HCT116 (cell line): ENCODE measurements at regions not wholly inside any gene's neighbourhood (a gene's known extent, or its start where the extent isn't known, plus 50 kb on each side); places are given as distances from the start of the nearest gene placed in this dataset.

ENCODE experiments used
- ATAC-seq: fragments of 200-7000 bp; cut with Tn5 transposase; 2 replicates; pipeline ENCODE4 v1.9.1; 2020; ENCODE audit warnings: mild to moderate bottlenecking, moderate library complexity
- BruUV-seq: library from RNA; stranded (reverse); fragments of 400-500 nt; replicated peaks from 2 replicates; lab custom pipeline; 2021; lab: Mats Ljungman, UMichigan
- CTCF ChIA-PET: fragments of 300-600 bp; sonication (Branson Sonifier 250); formaldehyde crosslinking; loops from one replicate; lab custom pipeline; 2021; ENCODE audit warnings: antibody characterized with exemption; lab: Charles Lee
- POLR2A ChIA-PET: fragments of 300-600, 350-600 bp; sonication (Branson Sonifier 250); formaldehyde crosslinking; loops from one replicate; lab custom pipeline; 2021; ENCODE audit warnings: antibody characterized with exemption; lab: Charles Lee
- RAD21 ChIA-PET, 2 experiments: fragments of 300-600 bp; sonication (Branson Sonifier 250); formaldehyde crosslinking; loops; one replicate each; lab custom pipeline; 2023; ENCODE audit warnings: low total read pairs in 2 of 2; ENCODE audit not compliant: uncharacterized antibody in 2 of 2, unreplicated experiment in 2 of 2, low non-redundant PET in 1 of 2; lab: Charles Lee
- DNase-seq: peaks from one replicate; pipeline ENCODE4 v3.0.0-alpha.2; 2010; ENCODE audit warnings: low read depth, low spot score
- H2AFZ ChIP-seq: fragments of 200-600 bp; shearing (Covaris generic), sonication (generic); 2 replicates; pipeline ENCODE4 v1.6.1; 2017; ENCODE audit warnings: low read depth, mixed run types, mixed read lengths, antibody characterized with exemption, low read length; ENCODE audit not compliant: poor library complexity, severe bottlenecking
- H3K27ac ChIP-seq: 2 replicates; pipeline ENCODE4 v1.5.1; 2012; ENCODE audit warnings: low read depth, low read length
- H3K27me3 ChIP-seq: fragments of 200-600 bp; sonication (generic); 2 replicates; pipeline ENCODE4 v1.6.1; 2016; ENCODE audit warnings: mixed run types, low read length, mixed read lengths; ENCODE audit not compliant: insufficient read depth
- H3K36me3 ChIP-seq, 2 experiments: fragments of 200-500 bp in 1 of 2; fragments of 200-600 bp in 1 of 2; sonication (Bioruptor generic) in 1 of 2; sonication (generic) in 1 of 2; 2 replicates each; pipeline versions ENCODE4 v1.5.1 to v1.6.1; 2014 to 2016; ENCODE audit warnings: low read length in 2 of 2, inconsistent platforms in 1 of 2, mixed read lengths in 1 of 2, mixed run types in 1 of 2; ENCODE audit not compliant: insufficient read depth in 2 of 2, control insufficient read depth in 1 of 2
- H3K4me1 ChIP-seq, 2 experiments: fragments of 200-600 bp in 1 of 2; sonication (generic) in 1 of 2; 2 replicates each; pipeline versions ENCODE4 v1.5.1 to v1.6.1; 2012 to 2017; ENCODE audit warnings: low read length in 2 of 2, inconsistent platforms in 1 of 2, mild to moderate bottlenecking in 1 of 2, mixed read lengths in 1 of 2, mixed run types in 1 of 2, moderate library complexity in 1 of 2; ENCODE audit not compliant: insufficient read depth in 2 of 2, control insufficient read depth in 1 of 2
- H3K4me2 ChIP-seq: fragments of 200-600 bp; sonication (generic); 2 replicates; pipeline ENCODE4 v1.6.1; 2017; ENCODE audit warnings: mixed run types, low read length, mixed read lengths
- H3K4me3 ChIP-seq, 2 experiments: fragments of 200-600 bp in 1 of 2; sonication (generic) in 1 of 2; replicated peaks in 1 of 2; 2 replicates each; pipeline ENCODE4 v1.5.1; 2011 to 2016; ENCODE audit warnings: low read length in 2 of 2, control low read depth in 1 of 2, low read depth in 1 of 2, mild to moderate bottlenecking in 1 of 2, mixed read lengths in 1 of 2, mixed run types in 1 of 2
- H3K79me2 ChIP-seq: fragments of 200-600 bp; sonication (generic); 2 replicates; pipeline ENCODE4 v1.6.1; 2017; ENCODE audit warnings: mild to moderate bottlenecking, mixed run types, low read length, moderate library complexity, mixed read lengths; ENCODE audit not compliant: insufficient read depth
- H3K9ac ChIP-seq: fragments of 200-600 bp; sonication (generic); 2 replicates; pipeline ENCODE4 v1.6.1; 2016; ENCODE audit warnings: low read length, mixed read lengths
- H3K9me2 ChIP-seq: fragments of 200-600 bp; sonication (generic), shearing (Covaris generic); 2 replicates; pipeline ENCODE4 v1.6.1; 2017; ENCODE audit warnings: mixed run types, mild to moderate bottlenecking, moderate library complexity; ENCODE audit not compliant: insufficient read depth
- H3K9me3 ChIP-seq, 2 experiments: fragments of 200-500 bp in 1 of 2; fragments of 200-600 bp in 1 of 2; sonication (Bioruptor generic) in 1 of 2; sonication (generic) in 1 of 2; 2 replicates each; pipeline ENCODE4 v1.6.1; 2014 to 2017; ENCODE audit warnings: low read length in 2 of 2, mixed read lengths in 2 of 2, inconsistent platforms in 1 of 2, low read depth in 1 of 2, mild to moderate bottlenecking in 1 of 2, mixed run types in 1 of 2, moderate library complexity in 1 of 2; ENCODE audit not compliant: control insufficient read depth in 1 of 2, insufficient read depth in 1 of 2
- H4K20me1 ChIP-seq: fragments of 200-600 bp; sonication (generic), shearing (Covaris generic); 2 replicates; pipeline ENCODE4 v1.6.1; 2017; ENCODE audit warnings: mixed run types, mild to moderate bottlenecking, moderate library complexity; ENCODE audit not compliant: insufficient read depth
- ATF3 ChIP-seq: IDR thresholded peaks from 2 replicates; pipeline ENCODE4 v1.6.1; 2012
- CBX3 ChIP-seq: IDR thresholded peaks from 2 replicates; pipeline ENCODE4 v1.6.1; 2012; ENCODE audit warnings: low read depth
- CEBPB ChIP-seq: IDR thresholded peaks from 2 replicates; pipeline ENCODE4 v1.6.1; 2012; ENCODE audit warnings: low read depth
- CTCF ChIP-seq, 3 experiments: fragments of 200-600 bp in 1 of 3; sonication (generic) in 1 of 3; IDR thresholded peaks in 2 of 3; conservative IDR thresholded peaks in 1 of 3; 2 replicates each; pipeline ENCODE4 v1.5.1; 2012 to 2017; ENCODE audit warnings: low read depth in 2 of 3, low read length in 2 of 3, antibody characterized with exemption in 1 of 3, borderline replicate concordance in 1 of 3, control low read depth in 1 of 3, mild to moderate bottlenecking in 1 of 3, mixed read lengths in 1 of 3, mixed run types in 1 of 3, moderate library complexity in 1 of 3; ENCODE audit not compliant: insufficient read depth in 1 of 3
- EGR1 ChIP-seq: IDR thresholded peaks from 2 replicates; pipeline ENCODE4 v1.6.1; 2012; ENCODE audit warnings: low read depth
- EZH2phosphoT487 ChIP-seq: fragments of 200-600 bp; IDR thresholded peaks from 2 replicates; pipeline ENCODE4 v1.6.1; 2018; ENCODE audit warnings: antibody characterized with exemption, borderline replicate concordance
- FOSL1 ChIP-seq: IDR thresholded peaks from 2 replicates; pipeline ENCODE4 v1.6.1; 2012; ENCODE audit warnings: low read depth
- JUND ChIP-seq: IDR thresholded peaks from 2 replicates; pipeline ENCODE4 v1.6.1; 2012
- POLR2A ChIP-seq: IDR thresholded peaks from 2 replicates; pipeline ENCODE4 v1.7.0; 2011; ENCODE audit warnings: borderline replicate concordance; ENCODE audit not compliant: insufficient read depth, insufficient read length; ENCODE audit errors: extremely low read depth
- POLR2AphosphoS5 ChIP-seq: IDR thresholded peaks from 2 replicates; pipeline ENCODE4 v1.6.1; 2011; ENCODE audit warnings: mild to moderate bottlenecking, low read depth, low read length, moderate library complexity
- SIN3A ChIP-seq: IDR thresholded peaks from 2 replicates; pipeline ENCODE4 v1.6.1; 2012; ENCODE audit warnings: low read depth
- SP1 ChIP-seq: IDR thresholded peaks from 2 replicates; pipeline ENCODE4 v1.6.1; 2012; ENCODE audit warnings: low read depth
- SRF ChIP-seq: IDR thresholded peaks from 2 replicates; pipeline ENCODE4 v1.6.1; 2012; ENCODE audit warnings: low read depth
- TCF7L2 ChIP-seq: IDR thresholded peaks from 2 replicates; pipeline ENCODE4 v1.7.0; 2011; ENCODE audit warnings: borderline replicate concordance, inconsistent platforms; ENCODE audit not compliant: insufficient read depth, insufficient read length; ENCODE audit errors: extremely low read depth
- YY1 ChIP-seq: IDR thresholded peaks from 2 replicates; pipeline ENCODE4 v1.6.1; 2011; ENCODE audit warnings: low read length, low read depth, moderate library complexity, mild to moderate bottlenecking; ENCODE audit not compliant: insufficient replicate concordance; ENCODE audit errors: extremely low read depth
- ZFX ChIP-seq: fragments of 450-650 bp; IDR thresholded peaks from 2 replicates; pipeline ENCODE4 v1.6.1; 2017
- ZNF274 ChIP-seq: fragments of 200-500 bp; sonication (Bioruptor generic); IDR thresholded peaks from 2 replicates; pipeline ENCODE4 v1.6.1; 2014; ENCODE audit warnings: mild to moderate bottlenecking, low read depth, low read length, inconsistent platforms
- intact Hi-C: fragments of 100-400 bp; cut with micrococcal nuclease; formaldehyde crosslinking; loops from 2 replicates; pipeline ENCODE4 v1.10.0; 2022
- TF ChIP-seq, protein P1 (sequence below): IDR thresholded peaks from 2 replicates; pipeline ENCODE4 v1.6.1; 2011; ENCODE audit warnings: mild to moderate bottlenecking, low read length, moderate library complexity; ENCODE audit not compliant: insufficient replicate concordance; ENCODE audit errors: extremely low read depth
- TF ChIP-seq, protein P2 (sequence below): IDR thresholded peaks from 2 replicates; pipeline ENCODE4 v1.6.1; 2012; ENCODE audit warnings: low read depth
- TF ChIP-seq, protein P3 (sequence below): IDR thresholded peaks from 2 replicates; pipeline ENCODE4 v1.6.1; 2012

GRCh38 chr13:59259165-59260000, 904.3 kb downstream of the DIAPH3 start:
- intact Hi-C loops: no loop called here

More at GRCh38 chr13:59259165-59260000, 904.3 kb downstream of the DIAPH3 start:
- H3K9me3 ChIP-seq: peaks cover 0 to 5% of the 10 kb centered on the region in 2 experiments; a peak in 2 of 4 replicates
- H4K20me1 ChIP-seq: no peaks in the 10 kb centered on the region
- H3K27ac ChIP-seq: no peak overlapping the region
- RAD21 ChIA-PET: no interaction called here
- POLR2A ChIA-PET: no interaction called here
- H2AFZ ChIP-seq: no peak overlapping the region
- H3K9me2 ChIP-seq: no peaks in the 10 kb centered on the region
- no peaks in the 10 kb centered on the region for H3K36me3 ChIP-seq
- TF ChIP-seq CEBPB (no peak), ZFX (no peak), CBX3 (no peak), SIN3A (no peak), POLR2AphosphoS5 (no peak), CTCF (IDR thresholded peaks at IDR 0.05 in 2 of 3, conservative IDR thresholded peaks at IDR 0.05 in 1 of 3; ENCODE audit: borderline replicate concordance in 1 of 3, insufficient read depth in 1 of 3, low read depth in 2 of 3, low read length in 2 of 3) (no peak), ZNF274 (no peak), YY1 (no peak), FOSL1 (no peak), ATF3 (no peak), POLR2A (no peak), TCF7L2 (no peak), SRF (no peak), EGR1 (no peak), JUND (no peak), EZH2phosphoT487 (no peak), SP1 (no peak)
- TF ChIP-seq, protein P1, sequence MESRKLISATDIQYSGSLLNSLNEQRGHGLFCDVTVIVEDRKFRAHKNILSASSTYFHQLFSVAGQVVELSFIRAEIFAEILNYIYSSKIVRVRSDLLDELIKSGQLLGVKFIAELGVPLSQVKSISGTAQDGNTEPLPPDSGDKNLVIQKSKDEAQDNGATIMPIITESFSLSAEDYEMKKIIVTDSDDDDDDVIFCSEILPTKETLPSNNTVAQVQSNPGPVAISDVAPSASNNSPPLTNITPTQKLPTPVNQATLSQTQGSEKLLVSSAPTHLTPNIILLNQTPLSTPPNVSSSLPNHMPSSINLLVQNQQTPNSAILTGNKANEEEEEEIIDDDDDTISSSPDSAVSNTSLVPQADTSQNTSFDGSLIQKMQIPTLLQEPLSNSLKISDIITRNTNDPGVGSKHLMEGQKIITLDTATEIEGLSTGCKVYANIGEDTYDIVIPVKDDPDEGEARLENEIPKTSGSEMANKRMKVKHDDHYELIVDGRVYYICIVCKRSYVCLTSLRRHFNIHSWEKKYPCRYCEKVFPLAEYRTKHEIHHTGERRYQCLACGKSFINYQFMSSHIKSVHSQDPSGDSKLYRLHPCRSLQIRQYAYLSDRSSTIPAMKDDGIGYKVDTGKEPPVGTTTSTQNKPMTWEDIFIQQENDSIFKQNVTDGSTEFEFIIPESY: no peak
- TF ChIP-seq, protein P2, sequence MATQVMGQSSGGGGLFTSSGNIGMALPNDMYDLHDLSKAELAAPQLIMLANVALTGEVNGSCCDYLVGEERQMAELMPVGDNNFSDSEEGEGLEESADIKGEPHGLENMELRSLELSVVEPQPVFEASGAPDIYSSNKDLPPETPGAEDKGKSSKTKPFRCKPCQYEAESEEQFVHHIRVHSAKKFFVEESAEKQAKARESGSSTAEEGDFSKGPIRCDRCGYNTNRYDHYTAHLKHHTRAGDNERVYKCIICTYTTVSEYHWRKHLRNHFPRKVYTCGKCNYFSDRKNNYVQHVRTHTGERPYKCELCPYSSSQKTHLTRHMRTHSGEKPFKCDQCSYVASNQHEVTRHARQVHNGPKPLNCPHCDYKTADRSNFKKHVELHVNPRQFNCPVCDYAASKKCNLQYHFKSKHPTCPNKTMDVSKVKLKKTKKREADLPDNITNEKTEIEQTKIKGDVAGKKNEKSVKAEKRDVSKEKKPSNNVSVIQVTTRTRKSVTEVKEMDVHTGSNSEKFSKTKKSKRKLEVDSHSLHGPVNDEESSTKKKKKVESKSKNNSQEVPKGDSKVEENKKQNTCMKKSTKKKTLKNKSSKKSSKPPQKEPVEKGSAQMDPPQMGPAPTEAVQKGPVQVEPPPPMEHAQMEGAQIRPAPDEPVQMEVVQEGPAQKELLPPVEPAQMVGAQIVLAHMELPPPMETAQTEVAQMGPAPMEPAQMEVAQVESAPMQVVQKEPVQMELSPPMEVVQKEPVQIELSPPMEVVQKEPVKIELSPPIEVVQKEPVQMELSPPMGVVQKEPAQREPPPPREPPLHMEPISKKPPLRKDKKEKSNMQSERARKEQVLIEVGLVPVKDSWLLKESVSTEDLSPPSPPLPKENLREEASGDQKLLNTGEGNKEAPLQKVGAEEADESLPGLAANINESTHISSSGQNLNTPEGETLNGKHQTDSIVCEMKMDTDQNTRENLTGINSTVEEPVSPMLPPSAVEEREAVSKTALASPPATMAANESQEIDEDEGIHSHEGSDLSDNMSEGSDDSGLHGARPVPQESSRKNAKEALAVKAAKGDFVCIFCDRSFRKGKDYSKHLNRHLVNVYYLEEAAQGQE: no peak
- TF ChIP-seq, protein P3, sequence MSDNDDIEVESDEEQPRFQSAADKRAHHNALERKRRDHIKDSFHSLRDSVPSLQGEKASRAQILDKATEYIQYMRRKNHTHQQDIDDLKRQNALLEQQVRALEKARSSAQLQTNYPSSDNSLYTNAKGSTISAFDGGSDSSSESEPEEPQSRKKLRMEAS: no peak
- H3K9ac ChIP-seq: no peak overlapping the region
- H3K4me3 ChIP-seq: no peak overlapping the region
- H3K4me1 ChIP-seq: no peaks in the 10 kb centered on the region
- H3K79me2 ChIP-seq: no peaks in the 10 kb centered on the region
- ATAC-seq (no peak), DNase-seq (no peak)
- CTCF ChIA-PET: no interaction called here
- BruUV-seq: no TSS peak
- H3K4me2 ChIP-seq: no peak overlapping the region
- no peaks in the 10 kb centered on the region for H3K27me3 ChIP-seq
